IMR-90 (cell line): ENCODE measurements at regions not wholly inside any gene's neighbourhood (a gene's known extent, or its start where the extent isn't known, plus 50 kb on each side); places are given as distances from the start of the nearest gene placed in this dataset.

Experiments used
- ATAC-seq: fragments of 200-7000 bp; cut with Tn5 transposase; 2 replicates; pipeline ENCODE4 v1.9.1; 2020; ENCODE audit warnings: low read depth, mild to moderate bottlenecking, moderate library complexity
- BruUV-seq: library from RNA; stranded (reverse); fragments of 400-500 nt; replicated peaks from 2 replicates; lab custom pipeline; 2021; lab: Mats Ljungman, UMichigan
- CTCF ChIA-PET: fragments of 300-600 bp; formaldehyde crosslinking; extraction: SDS; loops from one replicate; lab custom pipeline; 2021; ENCODE audit warnings: antibody characterized with exemption; lab: Yijun Ruan, JAX
- POLR2A ChIA-PET: fragments of 300-600 bp; sonication (Branson Sonifier 250); formaldehyde crosslinking; loops from one replicate; lab custom pipeline; 2022; ENCODE audit warnings: antibody characterized with exemption; ENCODE audit not compliant: unreplicated experiment; lab: Charles Lee
- DNase-seq: peaks from one replicate; pipeline ENCODE4 v3.0.0; 2013
- H2AFZ ChIP-seq: replicated peaks from 2 replicates; pipeline ENCODE3; 2013; ENCODE audit warnings: low read length, mild to moderate bottlenecking; ENCODE audit not compliant: poor library complexity
- H2AK5ac ChIP-seq: 2 replicates; pipeline ENCODE4 v1.6.1; 2013; ENCODE audit warnings: low read depth, low read length, inconsistent platforms
- H2AK9ac ChIP-seq: replicated peaks from 2 replicates; pipeline ENCODE3; 2013; ENCODE audit warnings: mild to moderate bottlenecking, low read depth, low read length, moderate library complexity; ENCODE audit not compliant: poor library complexity
- H2BK120ac ChIP-seq: 2 replicates; pipeline ENCODE4 v1.6.1; 2013; ENCODE audit warnings: low read depth, low read length, inconsistent platforms
- H2BK15ac ChIP-seq: 3 replicates; pipeline ENCODE4 v1.6.1; 2013; ENCODE audit warnings: low read depth, low read length, inconsistent platforms
- H2BK20ac ChIP-seq: 2 replicates; pipeline ENCODE4 v1.6.1; 2013; ENCODE audit warnings: low read depth, mild to moderate bottlenecking, inconsistent platforms, low read length, moderate library complexity
- H2BK5ac ChIP-seq: 2 replicates; pipeline ENCODE4 v1.6.1; 2013; ENCODE audit warnings: mild to moderate bottlenecking, low read depth, low read length, inconsistent platforms; ENCODE audit not compliant: poor library complexity, severe bottlenecking
- H3K14ac ChIP-seq: replicated peaks from 2 replicates; pipeline ENCODE4 v1.6.1; 2013; ENCODE audit warnings: low read depth, low read length, inconsistent platforms
- H3K18ac ChIP-seq: 2 replicates; pipeline ENCODE4 v1.6.1; 2013; ENCODE audit warnings: low read depth, low read length, control low read depth
- H3K23ac ChIP-seq: 2 replicates; pipeline ENCODE4 v1.6.1; 2013; ENCODE audit warnings: low read depth, low read length, inconsistent platforms
- H3K27ac ChIP-seq: 2 replicates; pipeline ENCODE4 v1.5.1; 2013; ENCODE audit warnings: mild to moderate bottlenecking, control low read depth, low read length; ENCODE audit not compliant: insufficient read depth
- H3K27me3 ChIP-seq: 2 replicates; pipeline ENCODE4 v1.6.1; 2013; ENCODE audit warnings: low read length; ENCODE audit not compliant: control insufficient read depth, insufficient read depth
- H3K36me3 ChIP-seq: 2 replicates; pipeline ENCODE4 v1.6.1; 2013; ENCODE audit warnings: low read length, mixed read lengths; ENCODE audit not compliant: control insufficient read depth, insufficient read depth
- H3K4ac ChIP-seq: 2 replicates; pipeline ENCODE4 v1.6.1; 2013; ENCODE audit warnings: low read depth, low read length, inconsistent platforms
- H3K4me1 ChIP-seq: 2 replicates; pipeline ENCODE4 v1.6.1; 2013; ENCODE audit warnings: low read length, mixed read lengths; ENCODE audit not compliant: control insufficient read depth, insufficient read depth
- H3K4me2 ChIP-seq: 2 replicates; pipeline ENCODE4 v1.6.1; 2013; ENCODE audit warnings: low read depth, mild to moderate bottlenecking, control low read depth, low read length, moderate library complexity
- H3K4me3 ChIP-seq: 2 replicates; pipeline ENCODE4 v1.5.1; 2013; ENCODE audit warnings: low read depth, mild to moderate bottlenecking, control low read depth, low read length, moderate library complexity; ENCODE audit not compliant: insufficient read depth
- H3K56ac ChIP-seq: 2 replicates; pipeline ENCODE4 v1.6.1; 2013; ENCODE audit warnings: low read length, inconsistent platforms; ENCODE audit not compliant: insufficient read depth; ENCODE audit errors: extremely low read depth
- H3K79me1 ChIP-seq, 2 experiments: 2 replicates each; pipeline ENCODE4 v1.6.1; 2013; ENCODE audit warnings: low read length in 2 of 2, inconsistent platforms in 1 of 2, low read depth in 1 of 2
- H3K9ac ChIP-seq: 2 replicates; pipeline ENCODE4 v1.6.1; 2013; ENCODE audit warnings: low read depth, low read length, control low read depth
- H3K9me1 ChIP-seq: 2 replicates; pipeline ENCODE4 v1.6.1; 2013; ENCODE audit warnings: low read length, inconsistent platforms; ENCODE audit not compliant: insufficient read depth
- H3K9me3 ChIP-seq: 2 replicates; pipeline ENCODE4 v1.6.1; 2013; ENCODE audit warnings: low read length; ENCODE audit not compliant: control insufficient read depth, insufficient read depth
- H4K20me1 ChIP-seq: 2 replicates; pipeline ENCODE4 v1.6.1; 2013; ENCODE audit warnings: low read length, inconsistent platforms; ENCODE audit not compliant: insufficient read depth
- H4K5ac ChIP-seq: 2 replicates; pipeline ENCODE4 v1.6.1; 2013; ENCODE audit warnings: mild to moderate bottlenecking, low read depth, low read length, control low read depth
- H4K8ac ChIP-seq, 2 experiments: 2 replicates each; pipeline ENCODE4 v1.6.1; 2013; ENCODE audit warnings: low read depth in 2 of 2, low read length in 2 of 2, control low read depth in 1 of 2, inconsistent platforms in 1 of 2
- H4K91ac ChIP-seq: 2 replicates; pipeline ENCODE4 v1.6.1; 2013; ENCODE audit warnings: low read depth, low read length, inconsistent platforms; ENCODE audit not compliant: insufficient read depth
- BHLHE40 ChIP-seq: fragments of 150-350 bp; IDR thresholded peaks from 2 replicates; pipeline ENCODE4 v1.6.1; 2016; ENCODE audit warnings: mild to moderate bottlenecking, low read depth, low read length
- CEBPB ChIP-seq: IDR thresholded peaks from 2 replicates; pipeline ENCODE4 v1.6.1; 2012; ENCODE audit warnings: low read depth, low read length, improper control_type of control experiment
- CHD1 ChIP-seq: IDR thresholded peaks from 2 replicates; pipeline ENCODE4 v1.6.1; 2012; ENCODE audit warnings: low read depth, low read length, improper control_type of control experiment
- FOS ChIP-seq: fragments of 150-350 bp; IDR thresholded peaks from 2 replicates; pipeline ENCODE4 v1.6.1; 2016; ENCODE audit warnings: low read depth, low read length
- MAFK ChIP-seq: IDR thresholded peaks from 2 replicates; pipeline ENCODE4 v1.6.1; 2012; ENCODE audit warnings: low read depth, low read length, improper control_type of control experiment
- MAZ ChIP-seq: IDR thresholded peaks from 2 replicates; pipeline ENCODE4 v1.6.1; 2012; ENCODE audit warnings: low read depth, mild to moderate bottlenecking, low read length, improper control_type of control experiment, moderate library complexity, borderline replicate concordance
- MXI1 ChIP-seq: IDR thresholded peaks from 2 replicates; pipeline ENCODE4 v1.6.1; 2012; ENCODE audit warnings: low read depth, mild to moderate bottlenecking, low read length, moderate library complexity, borderline replicate concordance
- NFE2L2 ChIP-seq: fragments of 150-350 bp; IDR thresholded peaks from 2 replicates; pipeline ENCODE4 v1.6.1; 2016; ENCODE audit warnings: low read depth, mild to moderate bottlenecking, low read length
- POLR2A ChIP-seq: IDR thresholded peaks from 2 replicates; pipeline ENCODE4 v1.6.1; 2012; ENCODE audit warnings: mild to moderate bottlenecking, low read depth, low read length
- RAD21 ChIP-seq: IDR thresholded peaks from 2 replicates; pipeline ENCODE4 v1.6.1; 2012; ENCODE audit warnings: low read length, improper control_type of control experiment
- RCOR1 ChIP-seq: IDR thresholded peaks from 2 replicates; pipeline ENCODE4 v1.6.1; 2012; ENCODE audit warnings: mild to moderate bottlenecking, low read length, improper control_type of control experiment; ENCODE audit not compliant: insufficient replicate concordance
- RFX5 ChIP-seq: IDR thresholded peaks from 2 replicates; pipeline ENCODE4 v1.8.0; 2012; ENCODE audit warnings: low read depth, mild to moderate bottlenecking, low read length, moderate library complexity
- WGBS, 2 experiments: methylation state at CpG; one replicate each; pipeline versions ENCODE4 v1.1.5 to v1.1.7; 2013; ENCODE audit warnings: missing lambda C conversion rate in 2 of 2; ENCODE audit not compliant: insufficient read length in 1 of 2; ENCODE audit errors: extremely low coverage in 2 of 2; 5-methylcytosine and 5-hydroxymethylcytosine counted together
- dilution Hi-C: fragments of 300-500 bp; cut with HindIII; formaldehyde crosslinking; loops from one replicate; pipeline ENCODE4 v1.14.3; 2018; ENCODE audit warnings: low sequenced_read_pairs; ENCODE audit not compliant: unreplicated experiment
- in situ Hi-C: fragments of 300-500 bp; cut with MboI; formaldehyde crosslinking; loops from 3 replicates; pipeline ENCODE4 v1.14.3; 2019; ENCODE audit warnings: low sequenced_read_pairs, inconsistent platforms, mixed read lengths
- intact Hi-C: fragments of 100-400 bp; cut with micrococcal nuclease; formaldehyde crosslinking; loops from 2 replicates; pipeline ENCODE4 v1.10.0; 2022
- TF ChIP-seq, protein P1 (sequence below): fragments of 150-350 bp; IDR thresholded peaks from 2 replicates; pipeline ENCODE4 v1.6.1; 2016; ENCODE audit warnings: low read depth, mild to moderate bottlenecking, low read length, moderate library complexity, borderline replicate concordance
- TF ChIP-seq, protein P2 (sequence below): fragments of 150-350 bp; IDR thresholded peaks from 2 replicates; pipeline ENCODE4 v1.6.1; 2017; ENCODE audit warnings: mild to moderate bottlenecking, antibody characterized with exemption, low read length, low read depth

DNA sequence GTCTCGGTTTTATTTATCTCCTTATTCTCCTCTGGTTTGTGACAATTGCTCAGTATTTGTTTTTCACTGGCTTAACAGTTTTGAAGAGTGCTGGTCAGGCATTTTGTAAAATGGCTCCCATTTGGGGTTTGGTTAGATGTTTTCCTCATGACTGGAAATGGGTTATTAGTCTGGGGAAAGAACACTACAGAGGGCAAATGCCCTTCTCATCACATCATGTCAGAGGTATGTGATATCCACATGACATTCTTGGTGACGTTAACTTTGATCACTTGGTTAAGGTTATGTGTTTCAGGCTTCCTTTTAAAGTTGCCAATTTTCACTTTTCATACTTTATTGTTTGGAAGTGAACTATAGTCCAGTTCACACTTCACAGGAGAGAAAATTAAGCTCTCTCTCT is 74.8 kb upstream of the KLHL1 start:
- H2BK20ac ChIP-seq = no peak overlapping the region
- no peak overlapping the region for H3K4me3 ChIP-seq
- in situ Hi-C loops (no loop called here), dilution Hi-C loops (no loop called here), intact Hi-C loops (no loop called here)
- no peak overlapping the region for H2BK5ac ChIP-seq
- POLR2A ChIA-PET = no interaction called here
- no peak overlapping the region for H3K18ac ChIP-seq
- no peak overlapping the region for H2AK9ac ChIP-seq
- no peak for TF ChIP-seq CEBPB
- no peak for TF ChIP-seq NFE2L2
- no peak for TF ChIP-seq RAD21
- no peak for TF ChIP-seq MXI1
- no peak for TF ChIP-seq CHD1
- TF ChIP-seq POLR2A = no peak
- no peak for TF ChIP-seq RFX5
- TF ChIP-seq RCOR1 = no peak
- TF ChIP-seq, protein P1, sequence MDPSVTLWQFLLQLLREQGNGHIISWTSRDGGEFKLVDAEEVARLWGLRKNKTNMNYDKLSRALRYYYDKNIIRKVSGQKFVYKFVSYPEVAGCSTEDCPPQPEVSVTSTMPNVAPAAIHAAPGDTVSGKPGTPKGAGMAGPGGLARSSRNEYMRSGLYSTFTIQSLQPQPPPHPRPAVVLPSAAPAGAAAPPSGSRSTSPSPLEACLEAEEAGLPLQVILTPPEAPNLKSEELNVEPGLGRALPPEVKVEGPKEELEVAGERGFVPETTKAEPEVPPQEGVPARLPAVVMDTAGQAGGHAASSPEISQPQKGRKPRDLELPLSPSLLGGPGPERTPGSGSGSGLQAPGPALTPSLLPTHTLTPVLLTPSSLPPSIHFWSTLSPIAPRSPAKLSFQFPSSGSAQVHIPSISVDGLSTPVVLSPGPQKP = no peak
- no peak for TF ChIP-seq FOS
- no peak for TF ChIP-seq MAFK
- TF ChIP-seq, protein P2, sequence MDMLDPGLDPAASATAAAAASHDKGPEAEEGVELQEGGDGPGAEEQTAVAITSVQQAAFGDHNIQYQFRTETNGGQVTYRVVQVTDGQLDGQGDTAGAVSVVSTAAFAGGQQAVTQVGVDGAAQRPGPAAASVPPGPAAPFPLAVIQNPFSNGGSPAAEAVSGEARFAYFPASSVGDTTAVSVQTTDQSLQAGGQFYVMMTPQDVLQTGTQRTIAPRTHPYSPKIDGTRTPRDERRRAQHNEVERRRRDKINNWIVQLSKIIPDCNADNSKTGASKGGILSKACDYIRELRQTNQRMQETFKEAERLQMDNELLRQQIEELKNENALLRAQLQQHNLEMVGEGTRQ = no peak
- no peak for TF ChIP-seq MAZ
- no peak for TF ChIP-seq BHLHE40
- no peak overlapping the region for H3K27ac ChIP-seq
- ATAC-seq = no peak
- no peak overlapping the region for H3K4ac ChIP-seq
- H2BK120ac ChIP-seq = no peak overlapping the region
- H2AK5ac ChIP-seq = no peak overlapping the region
- H3K14ac ChIP-seq = no peak overlapping the region
- no peak overlapping the region for H3K23ac ChIP-seq
- DNase-seq = no peak
- H3K27me3 ChIP-seq = no peaks in the 10 kb centered on the region
- no peak overlapping the region for H3K56ac ChIP-seq
- no peak overlapping the region for H4K5ac ChIP-seq
- no peak overlapping the region for H2BK15ac ChIP-seq
- no peaks in the 10 kb centered on the region for H3K79me1 ChIP-seq
- no peaks in the 10 kb centered on the region for H4K20me1 ChIP-seq
- no CpG with 5 or more reads among the region's 2 CpGs for WGBS, 2 experiments
- H3K9me1 ChIP-seq = no peaks in the 10 kb centered on the region
- H4K91ac ChIP-seq = no peak overlapping the region
- no peak overlapping the region for H3K9ac ChIP-seq
- no TSS peak for BruUV-seq
- no peak overlapping the region for H4K8ac ChIP-seq
- H3K4me1 ChIP-seq = no peaks in the 10 kb centered on the region
- no peaks in the 10 kb centered on the region for H3K36me3 ChIP-seq
- no peak overlapping the region for H3K4me2 ChIP-seq
- CTCF ChIA-PET = no interaction called here
- H2AFZ ChIP-seq = no peak overlapping the region
- no peaks in the 10 kb centered on the region for H3K9me3 ChIP-seq
